ENCODE measurements at regions not wholly inside any gene's neighbourhood (a gene's known extent, or its start where the extent isn't known, plus 50 kb on each side); places are given as distances from the start of the nearest gene placed in this dataset.

DNA sequence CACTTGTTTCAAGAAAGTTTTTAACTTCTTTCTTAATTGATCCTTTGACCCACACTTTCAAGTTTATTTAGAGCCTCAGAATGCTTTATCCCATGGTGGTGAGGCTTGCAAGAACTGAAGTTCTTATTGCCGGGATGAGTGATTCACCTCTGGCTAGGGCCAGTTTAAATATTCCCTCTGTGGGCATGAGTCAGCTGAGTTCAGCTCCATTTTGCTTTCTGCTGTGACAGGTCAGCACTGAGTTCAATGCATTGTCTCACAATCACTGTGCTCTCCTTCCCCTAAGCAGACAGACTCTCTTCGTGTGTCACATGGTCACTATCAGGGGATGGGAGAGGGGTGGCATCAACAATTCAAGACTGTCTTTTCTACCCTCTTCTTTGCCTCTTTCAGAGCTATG is 514.6 kb upstream of the FBXO33 start:
- DNase-seq = no peak

DNA sequence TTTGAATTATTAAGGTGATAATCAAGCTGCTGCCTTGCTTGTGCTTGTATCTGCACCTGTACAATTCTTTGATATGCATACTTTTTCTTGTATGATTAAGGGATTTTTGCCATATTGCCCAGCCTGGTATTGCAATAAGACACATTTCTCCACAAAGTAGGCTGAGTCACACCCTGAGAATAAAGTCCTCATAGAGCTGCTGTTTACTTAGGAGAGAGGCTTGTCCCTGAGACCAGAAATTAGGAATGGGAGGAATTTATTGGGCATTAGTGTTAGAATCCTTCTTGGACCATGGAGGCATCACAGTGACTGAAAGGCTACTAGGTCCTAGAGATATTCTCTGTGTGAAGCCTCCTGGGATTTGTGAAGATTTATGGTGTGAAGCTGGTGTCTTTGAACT is 506.8 kb upstream of the FBXO33 start:
- no peak for DNase-seq

DNA sequence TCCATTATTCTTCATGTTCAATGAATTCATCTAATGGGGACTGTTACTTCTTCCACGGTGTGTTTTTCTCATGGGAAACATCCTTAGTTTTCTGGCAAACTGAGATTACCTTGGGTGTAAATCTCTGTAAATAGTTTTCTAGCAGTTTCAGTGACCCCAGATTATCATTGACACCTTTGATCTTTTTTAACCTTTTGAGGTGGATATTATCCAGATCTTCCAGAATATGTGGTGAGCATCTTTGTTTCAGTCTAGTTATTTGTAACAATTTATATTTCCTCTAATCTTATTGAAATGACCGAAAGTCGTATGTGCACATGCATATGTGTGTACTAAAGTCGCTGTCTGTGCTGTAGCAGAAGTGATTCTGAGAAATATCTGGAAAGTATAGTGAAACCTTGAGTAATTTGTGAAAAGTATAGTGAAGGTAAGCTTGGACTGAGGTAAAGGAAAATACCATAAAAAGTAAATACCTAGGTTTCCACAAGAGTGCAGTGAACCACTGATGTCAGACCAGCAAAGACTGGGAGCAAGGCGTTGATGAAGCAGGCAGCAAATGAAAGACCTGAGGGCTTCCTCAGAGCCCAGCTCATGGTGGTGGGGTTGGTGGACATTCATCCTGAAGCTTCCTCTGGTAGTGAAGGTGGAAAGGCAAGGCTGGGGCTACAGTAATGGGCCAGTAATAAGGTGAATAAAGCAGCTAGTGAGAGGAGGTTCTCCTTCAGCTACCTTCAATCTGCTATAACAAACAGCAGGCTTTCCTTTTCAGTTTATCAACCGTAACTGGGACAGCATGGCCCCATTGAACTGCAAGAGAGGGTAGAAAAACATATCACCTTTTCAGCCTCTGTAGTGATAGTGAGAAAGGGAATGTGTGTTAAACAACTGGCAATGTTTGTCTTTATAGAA is 480.2 kb upstream of the FBXO33 start:
- DNase-seq = peak; percentile 38

DNA sequence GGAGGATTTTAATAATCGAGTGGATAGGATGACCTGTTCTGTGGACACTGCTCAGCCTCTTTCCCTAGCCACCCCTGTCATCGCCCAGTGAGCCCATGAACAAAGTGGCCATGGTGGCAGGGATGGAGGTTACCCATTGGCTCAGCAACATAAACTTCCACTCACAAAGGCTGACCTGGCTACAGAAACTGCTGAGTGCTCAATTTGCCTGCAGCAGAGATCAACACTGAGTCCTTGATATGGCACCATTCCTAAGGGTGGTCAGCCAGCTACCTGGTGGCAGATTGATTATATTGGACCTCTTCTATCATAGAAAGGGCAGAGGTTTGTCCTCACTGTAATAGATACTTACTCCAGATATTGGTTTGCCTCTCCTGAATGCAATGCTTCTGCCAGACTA is 465.4 kb upstream of the FBXO33 start:
- no peak for DNase-seq

DNA sequence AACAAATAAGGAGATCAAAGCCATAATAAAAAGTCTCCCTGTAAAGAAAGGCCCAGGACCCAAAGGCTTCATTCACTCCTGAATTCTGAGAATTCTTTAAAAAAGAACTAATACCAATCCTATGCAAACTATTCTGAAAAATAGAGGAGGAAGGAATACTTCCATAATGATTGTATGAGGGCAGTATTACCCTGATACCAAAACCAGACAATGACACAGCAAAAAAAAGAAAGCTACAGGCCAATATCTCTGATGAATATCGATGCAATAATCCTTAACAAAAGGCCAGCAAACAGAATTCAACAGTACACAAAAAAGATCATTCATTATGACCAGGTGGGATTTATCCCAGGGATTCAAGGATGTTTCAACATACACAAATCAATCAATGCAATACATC is 457.8 kb upstream of the FBXO33 start:
- no peak for DNase-seq

DNA sequence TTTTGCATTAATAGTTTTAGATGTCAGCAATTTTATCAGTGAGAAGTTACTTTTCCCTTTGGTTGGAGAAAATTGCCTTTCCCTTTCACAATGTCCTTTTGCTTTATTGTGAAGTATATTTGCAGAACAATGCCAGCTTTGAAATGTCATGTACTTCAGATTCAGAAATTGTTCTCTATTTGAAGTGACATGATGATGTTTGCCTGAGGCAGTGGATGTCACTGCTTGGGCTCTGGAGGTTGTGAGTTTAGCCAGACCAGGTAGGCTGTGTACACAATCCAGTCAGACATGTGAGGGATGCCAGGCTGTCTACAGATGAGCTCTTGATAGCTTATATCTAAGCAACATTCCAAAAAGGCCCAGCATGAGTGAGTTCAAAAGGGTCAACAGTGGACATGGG is 451.9 kb upstream of the FBXO33 start:
- DNase-seq = no peak

DNA sequence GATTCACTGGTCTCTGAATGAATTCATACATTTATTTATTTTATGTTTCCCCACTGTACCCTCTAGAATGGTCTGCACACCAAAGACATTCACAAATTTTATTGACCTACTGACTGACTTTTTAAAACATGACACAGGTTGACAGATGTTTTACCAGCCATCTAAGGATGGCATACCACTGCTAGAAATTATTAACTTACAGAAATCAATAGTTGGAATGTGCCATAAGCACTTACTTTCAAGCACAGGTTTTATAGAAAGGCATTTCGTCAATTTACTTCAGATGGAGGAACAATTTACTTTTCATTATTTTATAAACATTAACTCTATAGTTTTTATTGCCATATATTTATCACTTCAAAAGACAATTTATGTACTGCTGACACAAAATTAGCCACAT is 448.7 kb upstream of the FBXO33 start:
- DNase-seq = no peak

DNA sequence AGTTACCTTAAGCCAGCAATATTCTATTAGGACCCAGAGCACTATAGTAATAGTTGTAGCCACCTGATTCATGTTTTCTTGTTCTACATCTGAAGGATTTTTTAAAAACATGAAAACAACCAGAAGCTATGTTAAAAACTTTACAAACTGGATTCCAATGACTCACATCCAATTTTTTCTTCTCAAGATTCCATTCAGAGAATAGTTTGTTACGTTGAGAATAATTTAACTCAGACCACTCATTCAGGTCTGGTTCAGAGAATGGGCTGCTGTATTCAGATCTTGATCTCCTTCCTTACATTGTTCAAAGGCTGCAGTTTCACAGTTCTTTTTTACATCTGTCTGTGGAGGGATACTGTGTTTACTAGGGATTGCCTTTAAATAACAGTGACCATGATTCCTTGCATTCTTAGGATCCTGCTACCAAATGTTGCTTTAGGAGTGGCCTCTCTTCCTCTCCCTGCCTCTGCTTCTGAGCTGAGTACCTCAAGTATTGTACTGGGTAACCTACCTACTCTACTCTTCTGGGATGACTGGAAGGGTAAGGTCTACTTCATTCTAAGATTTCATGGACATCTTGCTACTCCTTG is 448.0 kb upstream of the FBXO33 start:
- DNase-seq = no peak

DNA sequence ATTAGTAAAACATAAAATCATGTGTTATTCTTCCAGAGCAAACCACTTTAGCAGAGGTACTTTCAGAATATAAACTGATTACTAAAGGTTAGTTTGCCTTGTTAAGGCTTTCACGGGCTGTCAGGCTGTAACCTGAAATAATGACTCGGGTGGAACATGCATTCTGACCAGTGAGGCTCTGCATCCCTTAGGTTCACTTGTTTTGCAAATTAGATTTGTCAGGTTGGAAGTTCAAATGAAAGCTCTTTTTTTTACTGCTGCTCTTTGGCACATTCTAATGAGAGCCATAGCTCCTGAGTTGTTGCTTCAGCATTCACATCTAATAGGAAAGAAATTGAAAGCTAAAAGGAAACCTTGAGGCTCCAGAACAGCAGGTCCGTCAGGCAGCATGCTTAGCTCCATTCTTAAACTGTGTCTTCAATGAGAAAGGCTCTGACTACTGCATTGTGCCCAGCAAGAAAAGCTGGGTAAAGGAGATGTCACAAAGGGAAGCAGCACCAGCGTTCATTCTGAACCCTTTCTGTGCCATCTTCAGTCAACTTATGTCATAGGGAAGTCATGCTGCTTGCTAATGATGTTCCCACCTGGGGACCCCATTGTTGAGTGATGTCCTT is 445.5 kb upstream of the FBXO33 start:
- DNase-seq = no peak

DNA sequence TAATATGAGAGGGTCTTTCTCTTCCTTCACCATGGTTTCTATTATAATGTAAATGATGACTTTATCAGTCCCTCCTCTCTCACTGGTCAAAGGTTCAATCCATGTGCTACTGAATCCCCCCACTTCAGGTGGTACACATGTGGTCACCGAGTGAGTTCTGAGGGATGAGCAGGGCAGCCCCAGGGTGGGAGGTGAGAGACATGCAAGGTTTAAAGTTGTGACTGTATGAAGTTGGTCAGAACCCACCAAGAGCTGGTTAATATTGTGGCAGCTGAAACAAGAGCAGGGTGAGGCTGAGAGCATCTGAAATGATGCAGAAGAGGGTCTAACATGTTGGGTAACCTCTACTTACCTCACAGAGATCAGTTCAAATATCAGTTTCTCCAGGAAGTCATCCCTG is 444.7 kb upstream of the FBXO33 start:
- DNase-seq = no peak

DNA sequence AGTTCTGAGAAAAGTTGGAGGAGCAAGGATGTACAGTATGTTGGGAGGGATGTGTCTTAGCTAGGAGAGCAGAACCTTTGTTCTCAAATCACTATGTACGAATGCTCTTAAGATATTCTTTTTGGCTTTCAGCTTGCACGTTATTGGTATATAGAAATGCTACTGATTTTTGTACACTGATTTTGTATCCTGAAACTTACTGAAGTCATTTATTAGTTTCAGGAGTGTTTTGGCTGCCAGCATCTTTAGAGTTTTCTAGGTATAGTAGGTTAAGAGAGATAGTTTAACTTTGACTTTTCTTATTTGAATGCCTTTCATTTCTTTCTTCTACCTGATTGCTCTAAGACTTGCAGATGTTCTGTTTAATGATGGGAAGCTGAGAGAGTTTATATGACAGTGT is 442.8 kb upstream of the FBXO33 start:
- no peak for DNase-seq

DNA sequence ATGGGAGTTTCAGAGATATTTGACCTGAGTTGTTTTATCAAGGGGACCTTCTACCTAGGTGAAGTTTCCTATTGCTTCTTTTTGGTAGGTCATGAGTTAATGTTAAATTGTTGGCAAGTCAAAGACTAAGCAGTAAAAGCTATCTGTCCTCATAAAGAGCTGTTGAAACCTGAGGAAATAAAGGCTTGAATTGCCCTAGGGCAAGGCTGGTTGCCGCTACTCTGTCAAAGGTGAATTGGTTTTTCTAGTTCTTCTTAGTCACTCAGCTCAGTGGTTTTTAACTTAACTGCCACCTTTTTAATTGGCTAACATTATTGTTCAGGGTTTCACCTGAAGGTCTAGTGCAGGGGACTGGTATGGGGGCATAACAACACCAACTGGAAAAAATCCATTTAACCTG is 441.6 kb upstream of the FBXO33 start:
- DNase-seq = no peak

DNA sequence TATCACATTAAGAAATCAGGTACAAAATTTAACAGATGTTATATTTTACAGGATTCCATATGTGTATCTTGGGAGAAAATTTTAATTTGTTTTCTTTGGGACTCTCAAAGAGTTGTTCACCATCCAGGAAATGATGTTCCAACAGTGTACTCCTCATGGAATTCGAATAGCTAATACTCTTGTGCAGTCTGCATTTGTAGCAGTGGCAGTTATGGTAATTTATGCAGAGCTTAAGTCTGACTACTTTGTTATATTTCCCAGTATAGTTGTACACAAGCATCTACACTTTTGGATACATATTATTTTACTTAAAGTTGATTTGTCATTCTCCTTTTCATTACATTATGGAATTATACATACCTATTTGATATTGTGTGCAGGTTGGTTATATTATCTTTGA is 436.7 kb upstream of the FBXO33 start:
- no peak for DNase-seq

DNA sequence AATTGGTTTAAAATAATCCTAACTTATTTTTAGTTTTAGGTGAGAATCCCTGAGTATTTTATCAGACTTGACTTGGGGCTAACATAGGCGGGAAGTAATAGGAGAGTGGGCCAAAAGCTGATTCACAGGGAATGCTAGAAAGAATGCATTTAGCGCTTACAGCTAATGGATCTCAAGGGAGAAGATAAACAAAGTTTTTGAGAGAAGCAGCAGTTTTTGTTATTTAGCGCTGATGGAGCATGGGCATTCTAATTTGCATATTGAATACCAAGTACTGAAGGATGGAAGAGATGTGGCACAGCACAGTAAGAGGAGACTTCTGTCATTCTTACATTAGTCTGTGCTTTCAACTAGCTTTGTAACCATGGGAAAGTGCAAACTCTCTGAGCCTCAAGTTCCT is 436.0 kb upstream of the FBXO33 start:
- DNase-seq = no peak

DNA sequence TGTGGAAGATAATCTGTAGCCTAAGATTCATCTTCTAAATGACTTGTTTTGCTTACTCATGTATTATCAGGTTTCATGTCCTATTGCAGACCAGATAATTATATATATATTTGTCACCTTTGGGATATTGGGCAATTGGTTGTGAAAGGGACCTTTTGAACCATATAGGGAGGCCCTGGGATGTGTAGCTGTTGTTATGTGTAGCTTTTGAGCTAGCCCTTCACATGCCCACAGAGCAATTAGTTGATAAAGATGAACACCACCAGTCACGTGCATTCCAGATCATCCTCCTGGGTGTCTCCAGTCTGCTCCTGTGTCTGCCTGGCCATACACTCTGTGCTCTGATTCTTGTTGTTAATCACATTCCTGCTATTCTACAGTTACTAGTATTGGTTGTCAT is 431.2 kb upstream of the FBXO33 start:
- DNase-seq = no peak

DNA sequence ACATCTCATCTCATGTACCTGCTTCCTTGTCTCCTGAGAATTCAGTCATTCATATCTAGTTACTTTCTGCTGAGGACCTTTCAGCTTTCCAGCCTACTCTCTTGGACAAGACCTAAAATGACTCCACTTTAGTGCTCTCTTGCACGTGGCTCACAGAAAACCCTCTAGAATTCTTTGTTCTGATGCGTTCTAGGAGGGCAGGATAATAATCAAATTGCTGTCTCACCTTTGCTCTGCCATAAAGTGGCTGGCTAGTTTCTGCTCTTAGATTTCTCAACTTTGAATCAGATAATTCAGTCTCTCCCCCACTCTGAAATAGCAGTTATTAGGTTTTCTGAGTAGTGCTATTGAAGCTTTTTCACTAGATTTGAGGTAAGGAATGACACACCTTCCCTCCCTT is 429.5 kb upstream of the FBXO33 start:
- DNase-seq = no peak

DNA sequence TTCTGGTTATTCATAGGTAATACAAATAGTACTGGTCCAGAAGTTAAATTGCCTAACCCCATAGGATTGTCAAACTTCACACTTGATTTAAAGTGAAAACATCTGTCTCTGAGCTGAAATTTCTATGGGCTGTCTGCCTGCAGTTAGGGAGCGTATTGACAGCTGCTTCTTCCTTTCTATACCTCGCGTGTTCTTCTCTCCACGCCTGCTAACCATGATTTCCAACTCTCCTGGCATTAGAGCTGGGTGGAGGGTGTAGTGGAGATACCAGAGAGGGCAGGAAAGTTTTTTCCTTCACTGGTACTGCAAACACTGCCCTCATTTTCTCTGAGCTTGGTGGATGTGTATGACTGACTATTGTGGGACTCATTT is 429.0 kb upstream of the FBXO33 start:
- DNase-seq = no peak

DNA sequence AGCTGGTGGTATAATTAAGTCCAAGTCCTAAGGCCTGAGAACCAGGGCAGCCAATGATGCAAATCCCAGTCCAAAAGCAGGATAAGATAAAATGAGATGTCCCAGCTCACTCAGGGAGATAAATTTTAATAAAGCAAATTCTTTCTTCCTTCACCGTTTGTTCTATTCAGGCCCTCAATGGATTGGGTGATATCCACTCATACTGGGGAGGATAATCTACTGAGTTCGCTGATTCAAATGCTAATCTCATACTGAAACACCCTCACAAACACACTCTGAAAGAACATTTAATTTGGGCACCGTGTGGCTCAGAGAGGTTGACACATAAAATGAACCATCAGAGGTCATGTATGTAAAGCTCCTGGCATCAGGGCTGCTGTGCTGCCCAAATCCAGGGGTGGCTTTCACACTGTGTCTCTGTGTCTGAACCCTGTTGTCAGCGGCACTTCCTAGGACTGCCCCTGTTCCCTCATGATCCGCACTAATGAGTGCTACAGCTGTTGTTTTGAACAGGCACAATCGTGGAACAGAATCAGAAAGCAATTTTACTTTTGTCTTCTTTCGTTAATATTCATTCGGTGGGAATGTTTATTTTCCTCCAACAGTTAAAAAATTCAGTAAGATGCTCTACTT is 428.5 kb upstream of the FBXO33 start:
- DNase-seq = no peak

DNA sequence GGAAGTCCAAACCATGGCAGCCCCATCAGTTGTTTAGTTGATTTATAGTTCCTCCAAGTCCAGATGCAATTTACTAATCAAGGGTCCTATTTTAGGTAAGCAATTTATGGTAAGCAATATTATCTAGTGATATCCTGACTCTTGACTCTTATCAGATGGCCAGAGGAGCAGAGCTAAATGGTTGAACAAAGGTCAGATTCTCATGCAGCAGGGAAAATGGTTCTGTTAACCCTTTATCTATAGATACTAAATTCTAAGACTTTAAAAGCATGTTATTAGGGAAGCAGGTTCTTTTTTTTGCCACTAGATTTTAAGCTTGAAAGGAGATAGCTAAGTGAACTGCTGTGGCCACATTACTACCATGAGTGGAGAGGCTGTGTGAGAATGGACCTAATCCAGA is 427.1 kb upstream of the FBXO33 start:
- no peak for DNase-seq

DNA sequence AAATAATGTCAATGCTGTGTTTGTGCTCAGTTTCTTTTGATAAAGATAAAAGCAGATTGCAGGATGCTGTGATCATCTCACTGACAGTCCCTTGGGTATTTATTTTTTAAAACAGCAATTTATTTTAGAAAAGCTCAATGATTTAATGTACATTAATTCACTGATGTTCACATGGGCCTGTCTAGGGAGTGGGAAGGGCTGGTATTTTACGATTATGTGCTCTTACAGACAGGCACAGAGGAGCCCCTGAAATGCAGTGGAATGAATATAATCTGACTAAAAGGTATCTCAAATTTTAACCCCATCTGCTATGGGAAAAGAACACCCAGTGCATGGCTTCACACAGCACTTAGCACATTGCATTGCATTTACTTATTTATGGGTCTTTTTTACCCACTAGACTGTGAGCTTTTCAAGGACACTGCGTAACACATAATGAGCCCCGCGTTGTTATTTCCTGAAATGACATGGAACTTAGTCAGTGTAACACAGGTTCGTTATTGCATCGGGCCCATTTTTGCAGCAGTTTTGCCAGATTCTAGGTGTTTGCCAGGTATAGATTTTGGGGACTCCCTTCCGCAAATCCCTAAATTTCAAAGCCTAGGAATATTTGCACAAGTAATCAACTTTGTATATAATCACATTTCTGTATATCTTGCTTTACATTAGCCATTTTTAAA is 425.3 kb upstream of the FBXO33 start:
- no peak for DNase-seq

DNA sequence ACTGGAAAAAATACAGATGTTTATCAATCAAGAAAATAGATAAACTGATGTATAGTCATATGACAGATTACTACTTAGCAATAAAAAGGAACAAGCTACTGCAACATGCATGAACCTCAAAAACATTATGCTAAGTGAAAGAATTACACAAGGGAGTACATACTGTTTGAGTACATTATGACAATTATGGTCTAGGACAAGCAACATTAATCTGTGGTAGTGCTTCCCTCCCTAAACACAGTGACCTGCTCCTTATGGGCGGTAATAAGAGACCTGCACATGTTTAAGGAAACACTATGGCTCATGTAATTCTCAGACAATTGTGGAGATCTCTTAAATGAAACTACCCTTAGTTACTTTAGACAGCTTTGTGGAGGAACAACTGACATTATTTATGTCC is 421.2 kb upstream of the FBXO33 start:
- DNase-seq = no peak

DNA sequence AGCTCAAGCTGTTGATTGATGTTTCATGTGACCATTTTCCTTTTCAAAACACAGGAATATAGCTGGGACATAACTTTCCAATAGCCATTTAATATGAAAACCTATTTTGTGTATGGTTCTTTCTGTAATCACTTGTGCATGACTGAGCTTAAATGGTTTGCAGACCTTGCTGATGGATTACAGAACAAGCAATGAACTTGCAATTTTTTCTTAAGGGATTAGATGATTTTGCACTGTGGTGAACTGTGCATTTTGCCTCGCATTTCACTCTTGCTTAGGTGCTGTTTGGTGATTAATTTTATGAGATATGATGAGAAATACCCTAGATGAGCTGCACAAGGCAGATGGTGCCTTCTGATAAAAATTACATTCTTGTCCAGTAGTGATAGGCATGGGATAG is 419.0 kb upstream of the FBXO33 start:
- DNase-seq = no peak

DNA sequence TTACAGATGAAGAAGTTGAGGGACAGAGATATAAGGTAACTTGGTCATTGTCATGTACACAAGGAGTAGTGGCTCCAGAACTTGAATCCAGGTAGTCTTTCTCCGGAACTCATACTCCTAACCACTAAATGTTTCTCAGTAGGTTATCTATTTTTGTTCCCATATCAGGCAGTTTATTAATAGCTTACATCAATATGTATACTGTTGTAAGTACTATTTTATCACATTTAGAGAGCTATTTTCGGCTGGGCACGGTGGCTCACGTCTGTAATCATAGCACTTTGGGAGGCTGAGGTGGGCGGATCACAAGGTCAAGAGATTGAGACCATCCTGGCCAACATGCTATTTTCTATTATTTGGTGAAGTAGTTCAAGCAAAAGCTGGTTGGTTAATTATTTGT is 415.6 kb upstream of the FBXO33 start:
- no peak for DNase-seq

Data from activated CD4-positive, alpha-beta T cell treated with anti-CD3 and anti-CD28 coated beads, Interleukin-10, Interleukin-2, amounts not matched to agents 100 ng/mL and 50 ng/mL, durations not matched to agents 16 hours and 8 hours (primary cell).